HEK293T (cell line): ENCODE measurements at regions not wholly inside any gene's neighbourhood (a gene's known extent, or its start where the extent isn't known, plus 50 kb on each side); places are given as distances from the start of the nearest gene placed in this dataset.
"Not testable (repeated sequence)": the region's sequence is repeated elsewhere in the genome, so short reads cannot be mapped to it uniquely, and the experiment has no call there.

ENCODE experiments used
- BHLHE40 ChIP-seq: fragments of 450-650 bp; IDR thresholded peaks from 2 replicates; pipeline ENCODE4 v1.6.1; 2016; ENCODE audit warnings: mild to moderate bottlenecking, moderate library complexity, borderline replicate concordance
- CTBP1 ChIP-seq: fragments of 450-650 bp; IDR thresholded peaks from 2 replicates; pipeline ENCODE4 v1.6.1; 2016; ENCODE audit warnings: borderline replicate concordance
- ELF4 ChIP-seq: fragments of 450-650 bp; IDR thresholded peaks from 2 replicates; pipeline ENCODE4 v1.6.1; 2017; ENCODE audit warnings: antibody characterized with exemption
- FOXK2 ChIP-seq: fragments of 450-650 bp; IDR thresholded peaks from 2 replicates; pipeline ENCODE4 v1.6.1; 2016; ENCODE audit warnings: mild to moderate bottlenecking
- FOXM1 ChIP-seq: fragments of 450-650 bp; IDR thresholded peaks from 2 replicates; pipeline ENCODE4 v1.6.1; 2017; ENCODE audit warnings: mild to moderate bottlenecking, borderline replicate concordance
- HDGF ChIP-seq: fragments of 450-650 bp; IDR thresholded peaks from 2 replicates; pipeline ENCODE4 v1.6.1; 2017; ENCODE audit warnings: antibody characterized with exemption, borderline replicate concordance
- SP1 ChIP-seq: fragments of 450-650 bp; IDR thresholded peaks from 2 replicates; pipeline ENCODE4 v1.6.1; 2017
- ZNF384 ChIP-seq: fragments of 450-650 bp; IDR thresholded peaks from 2 replicates; pipeline ENCODE4 v1.6.1; 2016
- TF ChIP-seq, protein P1 (sequence below): fragments of 450-650 bp; IDR thresholded peaks from 2 replicates; pipeline ENCODE4 v1.6.1; 2016

DNA sequence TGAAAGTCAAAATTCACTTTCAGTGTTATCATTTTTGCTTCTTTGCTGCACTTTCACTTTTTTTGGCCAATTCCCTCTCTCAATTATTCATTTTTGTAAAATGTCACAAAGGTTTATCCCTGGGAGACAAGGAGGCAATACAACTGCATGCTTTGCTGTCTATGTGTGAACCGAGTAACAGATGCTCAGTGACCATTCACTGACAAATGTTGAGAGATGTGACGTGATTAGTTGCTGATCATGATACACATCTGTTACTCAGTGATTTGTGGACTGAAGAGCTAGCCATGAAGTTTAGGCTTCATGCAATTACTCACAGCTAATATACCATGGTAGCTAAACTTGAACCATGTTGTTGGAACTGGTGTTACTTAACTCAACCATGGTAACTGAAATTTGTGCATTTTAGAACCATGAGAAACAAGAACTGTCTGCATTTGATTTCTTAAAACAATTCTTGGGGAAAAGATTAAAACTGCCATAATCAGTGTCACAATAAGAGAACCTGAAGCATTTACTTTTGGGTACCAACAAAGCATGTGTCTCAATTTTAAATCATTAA lies 86.8 kb upstream of the BTG1 start:
- not testable (repeated sequence) for TF ChIP-seq HDGF, BHLHE40, SP1, ZNF384, FOXK2, FOXM1, CTBP1, ELF4
- TF ChIP-seq, protein P1, sequence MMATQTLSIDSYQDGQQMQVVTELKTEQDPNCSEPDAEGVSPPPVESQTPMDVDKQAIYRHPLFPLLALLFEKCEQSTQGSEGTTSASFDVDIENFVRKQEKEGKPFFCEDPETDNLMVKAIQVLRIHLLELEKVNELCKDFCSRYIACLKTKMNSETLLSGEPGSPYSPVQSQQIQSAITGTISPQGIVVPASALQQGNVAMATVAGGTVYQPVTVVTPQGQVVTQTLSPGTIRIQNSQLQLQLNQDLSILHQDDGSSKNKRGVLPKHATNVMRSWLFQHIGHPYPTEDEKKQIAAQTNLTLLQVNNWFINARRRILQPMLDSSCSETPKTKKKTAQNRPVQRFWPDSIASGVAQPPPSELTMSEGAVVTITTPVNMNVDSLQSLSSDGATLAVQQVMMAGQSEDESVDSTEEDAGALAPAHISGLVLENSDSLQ = not testable (repeated sequence)
